ENCODE measurements at regions not wholly inside any gene's neighbourhood (a gene's known extent, or its start where the extent isn't known, plus 50 kb on each side); places are given as distances from the start of the nearest gene placed in this dataset.

DNA sequence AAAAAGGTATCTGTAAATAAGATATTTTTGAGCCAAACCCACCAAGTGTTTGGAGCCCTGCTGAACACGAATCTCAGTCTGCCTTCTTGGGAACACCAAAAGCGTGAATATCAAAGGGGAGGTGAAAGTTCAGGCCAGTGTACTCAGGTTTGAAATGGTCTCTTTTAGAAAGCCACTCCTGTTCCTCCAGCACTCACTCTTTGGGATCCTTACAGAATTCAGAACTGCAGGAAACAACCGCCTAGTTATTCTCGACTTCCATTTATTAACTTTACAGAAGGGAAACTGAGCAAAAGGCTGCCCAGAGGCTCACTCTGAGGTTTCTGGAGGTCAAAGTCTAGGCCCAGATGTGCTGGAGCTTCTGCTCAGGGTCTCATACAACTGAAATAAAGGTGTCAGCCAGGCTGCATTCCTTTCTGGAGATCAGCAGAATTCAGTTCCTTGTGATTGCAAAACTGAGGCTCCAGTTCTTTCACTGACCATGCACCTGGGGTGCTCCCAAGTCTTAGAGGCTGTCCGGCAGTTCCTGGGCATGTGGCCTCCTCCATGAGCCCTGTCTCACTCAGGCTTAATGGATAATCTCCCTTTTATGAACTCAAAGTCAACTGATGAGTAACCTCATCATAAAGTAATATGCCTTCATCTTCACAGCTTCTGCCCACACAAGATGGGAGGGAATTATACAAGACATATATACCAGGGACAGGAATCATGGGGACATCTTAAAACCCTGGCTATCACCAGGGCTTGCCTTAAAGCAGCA lies 65.5 kb upstream of the TNFAIP3 start:
- TF ChIP-seq, protein P1, sequence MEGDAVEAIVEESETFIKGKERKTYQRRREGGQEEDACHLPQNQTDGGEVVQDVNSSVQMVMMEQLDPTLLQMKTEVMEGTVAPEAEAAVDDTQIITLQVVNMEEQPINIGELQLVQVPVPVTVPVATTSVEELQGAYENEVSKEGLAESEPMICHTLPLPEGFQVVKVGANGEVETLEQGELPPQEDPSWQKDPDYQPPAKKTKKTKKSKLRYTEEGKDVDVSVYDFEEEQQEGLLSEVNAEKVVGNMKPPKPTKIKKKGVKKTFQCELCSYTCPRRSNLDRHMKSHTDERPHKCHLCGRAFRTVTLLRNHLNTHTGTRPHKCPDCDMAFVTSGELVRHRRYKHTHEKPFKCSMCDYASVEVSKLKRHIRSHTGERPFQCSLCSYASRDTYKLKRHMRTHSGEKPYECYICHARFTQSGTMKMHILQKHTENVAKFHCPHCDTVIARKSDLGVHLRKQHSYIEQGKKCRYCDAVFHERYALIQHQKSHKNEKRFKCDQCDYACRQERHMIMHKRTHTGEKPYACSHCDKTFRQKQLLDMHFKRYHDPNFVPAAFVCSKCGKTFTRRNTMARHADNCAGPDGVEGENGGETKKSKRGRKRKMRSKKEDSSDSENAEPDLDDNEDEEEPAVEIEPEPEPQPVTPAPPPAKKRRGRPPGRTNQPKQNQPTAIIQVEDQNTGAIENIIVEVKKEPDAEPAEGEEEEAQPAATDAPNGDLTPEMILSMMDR (IDR thresholded peaks at IDR 0.05; ENCODE audit: low read length) = no peak
- no peak for TF ChIP-seq EZH2 (IDR thresholded peaks at IDR 0.05; ENCODE audit: borderline replicate concordance, low read length)
- no peaks in the 10 kb centered on the region for H3F3A ChIP-seq (ENCODE audit: insufficient read depth, low read length)
- H2AFZ ChIP-seq (ENCODE audit: low read length) = no peak overlapping the region
- no peak overlapping the region for H3K4me2 ChIP-seq (ENCODE audit: low read length)
- H3K27ac ChIP-seq (ENCODE audit: low read depth, low read length, poor library complexity, severe bottlenecking) = no peak overlapping the region
- H3K9ac ChIP-seq (ENCODE audit: low read length) = no peak overlapping the region
- H3K4me1 ChIP-seq (ENCODE audit: insufficient read depth, low read length, severe bottlenecking) = no peaks in the 10 kb centered on the region
- no peaks in the 10 kb centered on the region for H3K9me3 ChIP-seq (ENCODE audit: low read length)
- no peaks in the 10 kb centered on the region for H3K9me2 ChIP-seq (ENCODE audit: low read depth, low read length)
- no peaks in the 10 kb centered on the region for H3K27me3 ChIP-seq (ENCODE audit: insufficient read depth, low read length)
- H4K20me1 ChIP-seq (ENCODE audit: insufficient read depth, low read length) = no peaks in the 10 kb centered on the region
- no peaks in the 10 kb centered on the region for H3K79me2 ChIP-seq (ENCODE audit: insufficient read depth, low read length)
- no peaks in the 10 kb centered on the region for H3K36me3 ChIP-seq (ENCODE audit: insufficient read depth, low read length)
- H3K4me3 ChIP-seq (ENCODE audit: low read depth, low read length, poor library complexity, severe bottlenecking) = no peak overlapping the region

DNA sequence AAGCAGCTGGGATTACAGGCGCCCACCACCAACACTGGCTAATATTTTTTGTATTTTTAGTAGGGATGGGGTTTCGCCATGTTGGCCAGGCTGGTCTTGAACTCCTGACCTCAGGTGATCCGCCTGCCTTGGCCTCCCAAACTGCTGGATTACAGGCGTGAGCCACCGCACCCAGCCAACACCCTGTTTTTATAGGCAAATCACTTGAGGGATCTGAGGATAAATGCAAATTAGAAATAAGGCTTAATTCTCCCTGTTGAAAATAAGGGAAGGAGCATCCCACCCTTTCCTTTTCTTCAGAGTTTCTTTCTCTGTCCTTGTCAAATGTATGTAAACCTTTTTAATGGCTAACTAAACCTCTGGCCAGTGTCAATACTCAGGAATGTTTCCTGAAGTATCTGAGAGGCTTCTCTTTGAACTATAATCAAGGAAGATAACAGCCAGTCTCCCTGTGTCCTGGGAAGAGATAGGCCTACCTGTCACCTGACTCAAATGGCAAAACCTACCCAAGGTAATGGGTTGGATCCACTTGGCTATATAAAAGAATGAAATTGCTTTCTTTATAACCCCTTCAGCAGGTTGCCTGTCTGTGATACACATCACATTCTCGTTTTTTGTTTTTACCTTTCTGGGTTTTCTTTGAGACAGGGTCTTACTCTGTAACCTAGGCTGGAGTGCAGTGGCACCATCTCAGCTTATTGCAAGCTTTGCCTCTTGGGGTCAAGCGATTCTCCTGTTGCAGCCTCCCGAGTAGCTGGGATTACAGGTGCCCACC lies 64.5 kb upstream of the TNFAIP3 start:
- no peaks in the 10 kb centered on the region for H4K20me1 ChIP-seq (ENCODE audit: insufficient read depth, low read length)
- no peak overlapping the region for H3K9ac ChIP-seq (ENCODE audit: low read length)
- H3K9me2 ChIP-seq (ENCODE audit: low read depth, low read length) = no peaks in the 10 kb centered on the region
- no peaks in the 10 kb centered on the region for H3K9me3 ChIP-seq (ENCODE audit: low read length)
- no peaks in the 10 kb centered on the region for H3K36me3 ChIP-seq (ENCODE audit: insufficient read depth, low read length)
- no peak overlapping the region for H3K27ac ChIP-seq (ENCODE audit: low read depth, low read length, poor library complexity, severe bottlenecking)
- H3K4me1 ChIP-seq (ENCODE audit: insufficient read depth, low read length, severe bottlenecking) = no peaks in the 10 kb centered on the region
- no peak overlapping the region for H3K4me2 ChIP-seq (ENCODE audit: low read length)
- no peak overlapping the region for H3K4me3 ChIP-seq (ENCODE audit: low read depth, low read length, poor library complexity, severe bottlenecking)
- no peaks in the 10 kb centered on the region for H3K27me3 ChIP-seq (ENCODE audit: insufficient read depth, low read length)
- TF ChIP-seq, protein P1 (IDR thresholded peaks at IDR 0.05; ENCODE audit: low read length) = no peak
- TF ChIP-seq EZH2 (IDR thresholded peaks at IDR 0.05; ENCODE audit: borderline replicate concordance, low read length) = no peak
- H3F3A ChIP-seq (ENCODE audit: insufficient read depth, low read length) = no peaks in the 10 kb centered on the region
- H3K79me2 ChIP-seq (ENCODE audit: insufficient read depth, low read length) = no peaks in the 10 kb centered on the region
- H2AFZ ChIP-seq (ENCODE audit: low read length) = no peak overlapping the region

DNA sequence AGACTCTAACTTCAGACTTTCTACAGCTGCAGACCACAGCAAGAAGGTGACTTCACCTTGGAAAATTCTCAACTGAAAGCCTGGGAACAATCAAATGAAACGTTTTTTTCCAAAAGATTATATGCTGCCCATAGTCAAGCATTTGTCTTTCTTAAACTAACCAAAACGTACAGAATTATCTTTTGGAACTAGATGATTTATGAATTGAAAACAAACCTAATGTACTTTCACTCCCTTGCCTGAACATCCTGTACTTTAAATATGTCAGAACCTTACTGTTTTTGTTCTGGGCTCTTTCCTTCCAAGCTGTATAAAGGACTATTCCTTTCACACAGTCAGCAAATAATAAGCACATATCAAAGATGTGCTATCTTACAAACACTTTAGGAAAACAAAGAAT lies 62.4 kb upstream of the TNFAIP3 start:
- H2AFZ ChIP-seq (ENCODE audit: low read length) = no peak overlapping the region
- no peaks in the 10 kb centered on the region for H3K27me3 ChIP-seq (ENCODE audit: insufficient read depth, low read length)
- H3F3A ChIP-seq (ENCODE audit: insufficient read depth, low read length) = no peaks in the 10 kb centered on the region
- no peaks in the 10 kb centered on the region for H3K4me1 ChIP-seq (ENCODE audit: insufficient read depth, low read length, severe bottlenecking)
- no peak overlapping the region for H3K4me2 ChIP-seq (ENCODE audit: low read length)
- no peak overlapping the region for H3K27ac ChIP-seq (ENCODE audit: low read depth, low read length, poor library complexity, severe bottlenecking)
- no peaks in the 10 kb centered on the region for H3K9me3 ChIP-seq (ENCODE audit: low read length)
- no peak overlapping the region for H3K9ac ChIP-seq (ENCODE audit: low read length)
- H3K36me3 ChIP-seq (ENCODE audit: insufficient read depth, low read length) = no peaks in the 10 kb centered on the region
- no peak overlapping the region for H3K4me3 ChIP-seq (ENCODE audit: low read depth, low read length, poor library complexity, severe bottlenecking)
- no peaks in the 10 kb centered on the region for H4K20me1 ChIP-seq (ENCODE audit: insufficient read depth, low read length)
- no peaks in the 10 kb centered on the region for H3K9me2 ChIP-seq (ENCODE audit: low read depth, low read length)
- no peaks in the 10 kb centered on the region for H3K79me2 ChIP-seq (ENCODE audit: insufficient read depth, low read length)
- TF ChIP-seq EZH2 (IDR thresholded peaks at IDR 0.05; ENCODE audit: borderline replicate concordance, low read length) = no peak
- TF ChIP-seq, protein P1 (IDR thresholded peaks at IDR 0.05; ENCODE audit: low read length) = no peak

Measured in OCI-LY1 (cell line).